ENCODE measurements at regions not wholly inside any gene's neighbourhood (a gene's known extent, or its start where the extent isn't known, plus 50 kb on each side); places are given as distances from the start of the nearest gene placed in this dataset.

DNA sequence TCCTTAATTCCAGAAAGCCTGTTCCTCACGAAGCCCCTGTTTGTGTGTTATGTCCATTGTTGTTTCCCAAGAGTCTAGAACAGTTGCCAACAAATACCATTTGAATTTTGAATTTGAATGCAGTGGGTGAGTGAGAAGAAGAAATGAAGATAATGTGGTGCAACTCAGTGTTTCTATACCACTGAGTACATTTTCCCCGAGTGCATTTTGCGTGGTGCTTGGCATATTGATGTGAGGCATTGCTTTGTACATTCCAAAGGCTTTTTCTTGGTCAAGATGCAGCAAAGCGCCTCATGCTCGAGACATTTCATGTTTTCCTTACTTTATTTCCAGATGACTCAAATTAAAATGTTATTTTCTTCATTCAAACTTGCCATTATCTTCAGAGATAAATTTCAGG is 253.1 kb upstream of the RPS6KA3 start:
- DNase-seq (ENCODE audit: low read depth), result no peak

DNA sequence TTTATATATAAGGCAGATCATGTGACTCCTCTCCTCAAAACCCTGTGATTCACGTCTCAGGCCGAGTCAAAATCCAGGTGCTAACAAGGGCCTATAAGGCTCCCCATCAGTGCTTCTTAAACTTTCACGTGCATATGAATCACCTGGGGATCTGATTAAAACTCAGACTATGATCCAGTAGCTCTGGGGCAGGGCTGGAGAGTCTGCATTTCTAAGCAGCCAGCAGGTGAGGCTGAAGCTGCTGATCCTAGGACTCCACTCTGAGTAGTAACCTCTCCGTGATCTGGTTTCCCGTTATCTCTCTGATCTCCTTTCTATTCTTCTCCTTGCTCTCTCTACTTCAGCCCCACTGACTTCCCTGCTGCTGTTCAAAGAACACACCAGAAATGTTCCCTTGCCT is 252.4 kb upstream of the RPS6KA3 start:
- DNase-seq (ENCODE audit: low read depth), result no peak

DNA sequence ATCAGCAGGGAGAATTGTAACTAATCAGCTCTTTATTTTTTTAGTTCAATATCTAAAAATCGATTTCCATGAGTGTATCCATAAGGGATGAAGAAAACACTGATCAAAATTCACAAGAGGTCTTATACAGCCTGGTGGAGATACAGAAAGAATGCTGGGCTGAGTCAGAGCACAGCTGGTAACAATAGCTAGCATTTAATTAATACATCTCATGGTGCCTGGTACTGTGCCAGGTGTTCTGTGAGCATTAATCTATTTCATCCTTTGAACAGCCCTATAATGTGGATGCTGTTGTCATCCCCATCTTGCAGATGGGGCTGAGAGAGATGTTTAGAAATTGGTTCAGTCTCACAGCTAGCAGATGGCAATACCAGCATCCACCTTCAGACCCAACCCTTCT is 250.9 kb upstream of the RPS6KA3 start:
- no peak for DNase-seq (ENCODE audit: low read depth)

DNA sequence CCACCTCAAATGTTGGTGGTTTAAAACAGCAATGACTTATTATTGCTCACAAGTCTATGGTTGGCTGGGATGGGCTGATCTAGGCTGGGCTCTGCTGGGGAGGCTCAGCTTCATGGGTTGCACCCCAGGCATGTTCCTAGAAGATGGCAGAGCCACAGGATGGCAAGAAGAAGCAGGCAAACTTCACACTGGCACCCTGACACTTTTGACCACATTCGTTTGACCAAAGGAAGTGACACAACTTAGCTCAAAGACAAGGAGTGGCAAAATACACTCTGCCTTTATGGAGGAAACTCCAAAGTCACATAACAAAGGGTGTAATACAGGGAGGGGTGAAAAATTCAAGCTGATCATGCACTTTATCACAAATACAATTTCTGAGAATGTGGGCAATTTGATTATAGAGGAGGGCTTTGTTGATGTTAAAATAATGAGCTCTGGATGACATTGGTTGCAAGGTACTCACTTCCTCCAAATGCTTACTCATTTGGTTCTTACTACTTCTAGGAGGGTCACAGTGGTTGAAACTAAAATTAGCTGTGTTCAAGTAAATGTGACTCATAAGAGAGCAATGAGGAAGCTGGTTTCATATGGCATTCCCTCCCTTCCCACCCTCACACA is 249.2 kb upstream of the RPS6KA3 start:
- DNase-seq (ENCODE audit: low read depth), result no peak

DNA sequence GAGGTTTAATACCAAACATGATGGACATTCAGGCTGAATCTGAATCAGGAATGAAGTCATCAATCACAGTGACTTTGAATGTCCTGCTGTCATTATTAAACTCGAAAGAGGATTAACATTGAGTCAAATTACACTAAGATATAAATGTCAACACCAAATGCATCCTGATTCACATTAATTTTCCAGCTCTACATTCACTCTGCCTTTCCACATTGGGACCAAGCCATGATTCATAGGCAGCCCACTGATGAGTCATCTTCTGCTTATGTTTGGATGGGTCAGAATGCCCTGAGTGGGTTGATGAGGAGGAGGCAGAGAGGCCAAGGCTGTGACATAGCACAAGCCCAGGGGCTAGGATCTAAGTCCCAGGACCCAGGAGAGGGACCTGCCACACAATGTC is 247.6 kb upstream of the RPS6KA3 start:
- no peak for DNase-seq (ENCODE audit: low read depth)

DNA sequence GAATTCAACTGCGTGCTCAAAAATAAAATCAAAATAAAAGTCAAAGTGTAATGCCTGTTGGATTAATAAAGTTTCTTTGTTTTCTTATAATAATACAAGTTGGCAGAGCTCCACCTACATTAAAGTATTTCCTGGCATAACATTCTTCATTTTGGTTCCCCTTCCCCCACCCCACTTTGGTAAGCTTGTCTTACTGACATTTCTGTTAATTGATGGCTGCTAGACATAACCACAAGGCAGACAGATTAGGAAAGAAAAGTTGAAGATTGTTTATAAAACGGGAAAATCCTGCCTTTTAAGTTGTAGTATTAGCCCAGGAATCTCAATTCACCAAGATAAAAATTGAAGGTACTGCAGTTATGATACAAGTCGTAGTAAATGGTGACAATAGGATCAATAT is 246.5 kb upstream of the RPS6KA3 start:
- DNase-seq (ENCODE audit: low read depth), result no peak

DNA sequence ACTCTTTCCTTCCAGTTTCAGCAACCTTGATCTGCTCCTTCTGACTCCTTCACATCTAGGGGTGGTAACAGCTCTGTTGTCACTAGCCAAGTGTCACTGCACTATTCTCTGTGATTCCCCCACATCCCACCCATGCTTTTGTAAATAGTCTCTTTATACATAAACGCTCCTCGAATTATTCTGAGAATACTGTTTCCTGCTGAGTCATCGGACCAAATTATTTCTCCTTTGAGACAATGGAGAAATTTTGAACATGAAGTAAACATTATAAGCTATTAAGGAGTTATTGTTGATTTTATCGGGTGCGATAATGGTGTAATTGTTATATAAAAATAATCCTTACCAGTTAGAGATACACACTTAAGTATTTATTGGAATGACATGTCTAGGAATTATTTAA is 245.1 kb upstream of the RPS6KA3 start:
- no peak for DNase-seq (ENCODE audit: low read depth)

DNA sequence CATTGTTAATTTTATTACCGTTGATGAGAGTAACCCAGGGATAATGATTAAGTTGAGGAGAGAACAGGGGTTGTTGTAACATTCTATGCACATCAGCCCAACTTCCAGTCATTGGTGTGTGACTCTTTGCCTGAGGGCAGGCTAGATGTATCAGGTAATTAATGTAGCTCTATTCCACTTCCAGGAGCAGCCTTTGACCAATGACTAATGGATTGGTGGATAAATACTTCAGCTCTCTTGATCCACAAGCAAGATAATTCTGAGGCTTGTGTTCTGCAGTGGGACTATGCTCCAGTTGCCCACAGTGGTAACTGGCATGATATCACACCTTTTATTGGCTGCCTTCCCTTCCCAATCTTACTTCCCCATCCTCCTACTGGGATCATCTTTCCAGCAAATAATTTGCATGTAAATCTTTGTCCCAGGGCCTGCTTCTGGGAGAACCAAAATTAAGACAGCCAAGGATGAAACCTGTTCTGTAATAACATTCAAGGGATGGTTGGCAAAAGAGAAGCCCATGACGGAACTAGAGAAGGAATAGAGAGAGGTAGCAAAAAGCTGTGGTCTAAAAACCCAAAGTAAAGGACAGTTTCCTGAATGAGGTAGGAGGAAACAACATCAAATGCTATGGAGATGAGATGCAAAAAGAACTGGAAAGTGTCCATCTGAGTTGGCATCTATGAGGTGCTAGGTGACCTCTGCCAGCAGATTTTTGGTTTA is 241.4 kb upstream of the RPS6KA3 start:
- no peak for DNase-seq (ENCODE audit: low read depth)

DNA sequence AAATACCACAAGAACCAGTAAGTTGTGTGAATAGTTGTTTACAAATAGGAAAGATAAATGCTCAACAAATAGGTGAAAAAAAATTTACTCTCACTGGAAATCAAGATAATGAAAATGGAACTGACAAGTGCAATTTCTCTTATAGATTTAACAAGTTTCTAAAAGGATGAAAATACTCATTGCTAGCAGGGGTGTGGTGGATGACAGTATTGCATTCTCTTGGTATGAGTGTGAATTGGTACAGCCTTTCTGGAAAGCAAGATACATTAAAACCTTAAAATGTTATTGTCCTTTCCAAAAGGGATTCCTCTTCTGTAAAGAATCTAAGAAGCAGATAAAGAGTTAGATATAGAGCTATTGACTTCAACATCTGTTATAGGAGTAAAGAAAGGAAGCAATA is 240.0 kb upstream of the RPS6KA3 start:
- DNase-seq (ENCODE audit: low read depth), result no peak

DNA sequence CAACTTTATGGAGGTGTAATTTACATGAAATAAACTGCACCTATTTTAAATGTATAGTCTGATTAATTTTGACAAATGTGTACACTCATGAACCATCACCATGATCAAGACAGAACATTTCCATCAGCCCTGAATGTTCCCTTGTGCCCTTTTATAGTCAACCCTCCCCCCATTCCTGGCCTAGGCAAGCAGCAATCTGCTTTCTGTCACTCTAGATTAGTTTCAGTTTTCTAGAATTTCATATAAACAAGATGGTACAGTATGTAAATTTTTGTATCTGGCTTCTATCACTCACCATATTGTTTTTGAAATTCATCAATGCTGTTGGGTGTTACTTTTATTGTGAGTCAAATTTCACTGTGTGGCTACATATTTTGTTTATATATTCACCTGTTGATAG is 234.2 kb upstream of the RPS6KA3 start:
- no peak for DNase-seq (ENCODE audit: low read depth)

DNA sequence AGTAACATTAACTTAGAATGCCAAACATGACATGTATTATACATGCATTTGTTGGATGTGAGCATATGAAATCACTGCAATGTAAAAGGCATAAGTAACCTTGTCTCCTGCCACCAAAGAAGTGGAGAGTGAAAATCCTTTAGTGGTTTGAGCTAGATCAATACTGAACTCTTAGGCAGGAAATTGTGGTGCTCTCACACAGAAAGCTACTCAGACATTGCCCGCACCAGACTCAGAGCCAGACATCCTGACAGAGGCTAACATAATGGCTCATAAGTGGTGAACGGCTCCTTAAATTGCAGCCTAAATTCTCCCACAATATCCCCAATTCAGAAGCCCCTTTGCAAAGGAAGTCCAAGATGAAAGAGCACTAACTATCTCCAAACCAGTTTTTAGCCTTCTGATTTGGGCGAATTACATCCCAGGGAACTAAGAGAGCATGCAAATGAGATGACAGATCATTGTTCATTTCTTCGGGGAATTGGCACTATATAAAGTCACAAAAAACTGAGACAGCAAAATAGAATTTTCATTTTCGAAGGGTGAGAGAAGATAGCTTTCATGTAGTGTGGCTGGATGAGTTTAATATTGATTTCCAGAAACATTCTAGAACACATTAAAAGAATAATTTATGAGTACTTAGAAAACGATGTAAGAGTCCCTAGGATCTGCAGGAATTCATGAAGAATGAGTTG is 233.6 kb upstream of the RPS6KA3 start:
- DNase-seq (ENCODE audit: low read depth), result no peak

DNA sequence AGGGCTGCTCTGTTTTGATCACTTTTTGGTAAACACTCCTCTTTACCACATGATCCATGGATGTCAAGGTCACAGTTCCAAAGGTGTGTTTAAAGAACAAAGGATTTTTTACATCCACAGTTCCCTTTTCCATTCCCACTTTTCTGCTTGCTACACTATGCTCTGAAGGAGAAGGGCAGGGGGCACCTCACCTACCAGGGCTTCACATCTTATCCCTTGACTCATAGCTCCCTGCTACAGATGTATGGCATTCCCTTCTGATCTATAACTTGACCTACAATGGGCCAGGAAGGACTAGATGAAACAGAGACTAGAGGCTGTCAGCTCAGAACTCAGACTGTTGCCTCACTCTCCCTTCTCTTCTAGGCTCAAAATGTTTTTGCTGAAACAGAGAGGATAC is 233.1 kb upstream of the RPS6KA3 start:
- DNase-seq (ENCODE audit: low read depth), result no peak

DNA sequence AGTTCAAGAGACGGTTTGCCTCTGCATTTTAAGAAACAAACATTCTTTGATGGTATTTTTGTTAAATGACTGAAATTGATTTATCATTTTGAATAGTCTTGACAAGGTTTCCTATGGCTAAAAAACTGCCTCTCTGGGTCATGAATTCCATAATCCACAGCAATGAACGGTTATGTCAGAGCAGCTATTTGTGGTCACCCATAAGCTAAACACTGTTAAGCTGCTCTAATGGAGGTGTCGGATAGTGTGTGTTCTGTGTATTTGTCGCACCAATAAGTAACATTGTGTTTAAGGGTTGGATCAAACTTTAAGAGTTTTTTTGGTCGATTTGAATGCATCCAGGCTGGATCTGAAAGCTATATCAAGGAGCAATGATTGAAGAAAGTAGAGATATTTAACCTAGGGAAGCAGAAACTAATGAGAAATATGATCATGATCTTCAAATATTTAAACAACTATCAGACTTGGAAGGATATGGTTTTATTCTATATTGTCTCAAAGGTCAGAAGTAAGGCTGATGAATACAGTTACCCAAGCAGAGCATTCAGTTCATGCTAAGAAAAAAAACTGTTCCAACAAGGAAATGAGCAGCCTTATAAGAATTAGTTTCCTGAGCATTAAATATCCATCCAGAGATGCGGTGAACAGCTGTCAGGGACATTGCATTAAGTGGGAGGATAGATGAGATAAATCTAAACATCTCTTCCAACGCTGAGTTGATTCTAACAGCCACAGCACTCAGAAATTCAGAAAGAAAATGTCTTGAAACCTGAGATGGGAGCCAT is 232.3 kb upstream of the RPS6KA3 start:
- DNase-seq (ENCODE audit: low read depth), result no peak

DNA sequence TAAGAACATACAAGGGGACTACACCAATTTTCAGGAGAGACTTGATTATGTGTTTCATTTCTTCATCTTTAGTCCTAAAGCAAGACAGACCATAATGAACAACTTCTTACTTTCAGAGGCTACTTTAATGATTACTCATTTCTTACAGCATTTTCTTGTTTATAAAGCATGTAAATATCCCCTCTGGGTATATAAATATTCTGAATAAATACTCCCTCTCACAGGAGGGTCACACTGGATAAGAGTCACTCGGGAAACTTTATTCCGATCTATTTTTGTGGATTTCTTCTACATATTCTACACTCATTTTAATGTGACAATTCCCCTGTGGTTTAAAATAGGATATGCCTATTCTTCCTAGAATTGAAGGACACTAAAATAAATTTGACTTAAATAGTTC is 228.9 kb upstream of the RPS6KA3 start:
- no peak for DNase-seq (ENCODE audit: low read depth)

DNA sequence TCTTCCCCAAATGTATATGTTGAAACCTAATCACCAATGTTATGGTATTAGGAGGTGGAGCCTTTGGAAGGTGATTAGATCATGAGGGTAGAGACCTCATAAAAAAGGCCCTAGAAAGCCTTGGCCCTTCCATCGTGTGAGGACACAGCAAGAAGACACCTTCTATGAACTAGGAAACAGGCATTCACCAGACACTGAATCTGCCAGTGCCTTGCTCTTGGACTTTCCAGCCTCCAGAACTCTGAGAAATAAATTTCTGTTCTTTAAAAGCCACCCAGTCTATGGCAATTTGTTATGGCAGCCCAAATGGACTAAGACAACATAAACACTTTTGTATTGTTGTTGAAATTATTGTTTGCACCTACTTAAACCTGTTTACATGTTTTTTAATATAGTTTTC is 221.8 kb upstream of the RPS6KA3 start:
- DNase-seq (ENCODE audit: low read depth), result no peak

DNA sequence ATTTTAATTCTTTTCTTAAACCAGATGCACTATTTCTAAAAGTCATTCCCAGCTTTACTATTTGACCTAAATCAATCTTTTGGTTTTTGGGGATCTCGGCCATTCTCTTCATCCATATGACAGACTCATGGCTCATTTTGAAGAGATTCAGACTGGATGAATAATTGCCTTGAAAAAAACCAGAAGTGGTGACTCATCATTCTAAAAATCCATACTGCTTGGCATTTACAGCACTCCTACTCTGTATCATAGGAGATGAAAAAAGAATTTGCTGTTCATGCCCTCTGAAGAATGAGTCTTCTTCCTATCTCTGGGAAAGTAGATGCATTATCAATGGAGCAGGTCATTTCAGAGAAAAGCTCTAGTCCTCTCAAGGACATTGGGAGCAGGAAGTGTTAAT is 220.5 kb upstream of the RPS6KA3 start:
- DNase-seq (ENCODE audit: low read depth), result no peak

DNA sequence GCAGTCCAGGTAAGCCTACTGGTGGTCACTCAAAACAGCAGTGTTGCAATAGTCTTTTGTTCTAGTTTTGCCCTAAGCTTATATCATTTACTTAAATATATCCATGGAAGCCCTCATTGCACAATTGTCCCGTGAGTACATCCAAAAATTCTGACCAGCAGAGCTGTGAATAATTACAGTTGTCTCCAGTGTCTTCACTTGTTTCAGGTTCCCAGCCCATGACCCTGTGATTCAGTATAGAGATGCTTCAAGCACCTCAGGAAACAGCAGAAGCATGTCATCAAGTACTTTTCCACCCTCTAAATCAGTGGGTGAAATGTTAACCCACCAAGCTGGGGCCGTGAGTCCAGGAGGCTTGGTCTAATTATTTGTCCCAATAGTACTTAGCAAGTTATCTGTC is 214.9 kb upstream of the RPS6KA3 start:
- DNase-seq (ENCODE audit: low read depth), result no peak

DNA sequence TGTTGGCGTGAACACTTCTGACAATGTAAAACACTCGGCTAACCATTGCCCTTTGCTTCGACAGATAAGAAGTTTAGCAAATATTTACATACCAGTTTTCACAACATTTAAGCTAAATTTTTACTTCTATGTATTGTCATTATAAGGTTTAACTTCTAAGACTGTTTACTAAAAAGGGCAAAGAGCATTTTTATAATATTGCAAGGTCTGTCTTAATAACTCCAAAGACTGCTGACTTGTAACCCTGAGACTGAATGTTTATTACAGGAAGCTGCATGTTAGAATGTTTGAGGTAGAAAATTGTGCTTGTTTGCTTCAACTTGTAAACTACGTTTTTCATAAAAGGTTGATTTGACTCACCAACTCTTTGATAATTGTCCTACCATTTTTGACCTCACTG is 213.2 kb upstream of the RPS6KA3 start:
- no peak for DNase-seq (ENCODE audit: low read depth)

DNA sequence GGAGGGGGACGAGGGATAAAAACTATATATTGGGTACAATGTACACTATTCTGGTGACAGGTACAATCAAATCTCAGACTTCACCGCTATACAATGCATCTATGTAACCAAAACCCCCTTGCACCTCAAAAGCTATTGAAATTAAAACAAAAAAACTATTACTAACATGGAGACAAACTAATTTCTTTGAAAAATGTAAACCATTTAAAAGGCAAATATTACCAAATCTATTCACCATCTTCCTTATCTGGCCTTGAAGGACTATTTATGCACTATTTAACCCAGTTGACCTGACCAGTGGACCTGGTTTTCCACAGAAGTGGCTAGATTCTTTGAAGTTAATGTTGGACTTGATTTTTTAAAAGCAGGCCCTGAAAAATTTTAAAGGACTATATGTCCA is 212.3 kb upstream of the RPS6KA3 start:
- no peak for DNase-seq (ENCODE audit: low read depth)

DNA sequence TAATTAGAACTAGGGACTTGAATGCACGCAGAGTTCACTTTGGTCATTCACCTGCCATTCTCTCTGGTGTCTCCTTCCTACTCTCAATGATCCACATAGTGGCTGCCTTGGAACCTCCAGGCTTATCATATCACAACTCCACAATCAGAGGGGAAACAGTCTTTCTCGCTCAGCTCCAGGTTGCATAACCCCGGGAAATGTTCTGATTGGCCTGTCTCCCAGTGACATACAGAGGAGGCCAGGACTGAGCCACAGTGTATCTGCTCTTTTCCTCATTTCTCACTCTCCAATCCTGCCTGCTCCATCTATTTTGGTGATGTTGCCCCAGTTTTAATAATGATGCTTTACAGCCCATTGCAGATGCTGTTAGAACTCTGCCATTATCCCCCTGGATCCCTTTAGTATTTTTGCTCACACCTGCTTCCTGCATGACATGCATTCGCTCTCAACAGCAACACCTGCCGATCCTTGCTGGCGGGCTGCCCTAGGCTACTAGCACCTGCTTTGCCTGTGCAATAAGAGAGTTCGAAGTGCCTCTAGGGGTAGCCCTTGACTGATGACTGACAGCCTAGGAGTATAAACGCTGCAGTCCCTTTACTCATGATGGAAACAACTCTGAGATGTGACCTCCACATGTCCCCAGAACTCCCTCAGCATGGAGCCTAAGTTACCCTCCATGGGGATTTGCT is 211.3 kb upstream of the RPS6KA3 start:
- no peak for DNase-seq (ENCODE audit: low read depth)

DNA sequence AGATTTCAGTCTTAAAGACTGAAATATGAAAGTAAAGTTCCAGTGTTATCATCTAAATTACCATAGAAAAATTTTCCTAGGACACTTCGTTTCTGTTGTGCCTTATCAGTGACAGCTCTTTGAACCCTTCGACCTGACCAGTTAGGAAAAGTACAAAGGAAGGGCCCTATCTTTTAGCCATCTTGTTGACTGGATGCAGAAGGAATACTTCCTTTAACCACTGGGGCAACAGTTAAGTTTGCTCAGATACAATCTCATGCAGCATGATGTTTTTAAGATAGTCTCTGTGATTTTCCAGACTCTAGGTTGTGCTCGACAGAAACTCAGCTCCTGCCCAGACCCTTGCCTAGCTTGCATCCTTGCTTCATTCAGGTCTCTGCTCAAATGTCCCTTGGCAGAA is 210.5 kb upstream of the RPS6KA3 start:
- DNase-seq (ENCODE audit: low read depth), result no peak

DNA sequence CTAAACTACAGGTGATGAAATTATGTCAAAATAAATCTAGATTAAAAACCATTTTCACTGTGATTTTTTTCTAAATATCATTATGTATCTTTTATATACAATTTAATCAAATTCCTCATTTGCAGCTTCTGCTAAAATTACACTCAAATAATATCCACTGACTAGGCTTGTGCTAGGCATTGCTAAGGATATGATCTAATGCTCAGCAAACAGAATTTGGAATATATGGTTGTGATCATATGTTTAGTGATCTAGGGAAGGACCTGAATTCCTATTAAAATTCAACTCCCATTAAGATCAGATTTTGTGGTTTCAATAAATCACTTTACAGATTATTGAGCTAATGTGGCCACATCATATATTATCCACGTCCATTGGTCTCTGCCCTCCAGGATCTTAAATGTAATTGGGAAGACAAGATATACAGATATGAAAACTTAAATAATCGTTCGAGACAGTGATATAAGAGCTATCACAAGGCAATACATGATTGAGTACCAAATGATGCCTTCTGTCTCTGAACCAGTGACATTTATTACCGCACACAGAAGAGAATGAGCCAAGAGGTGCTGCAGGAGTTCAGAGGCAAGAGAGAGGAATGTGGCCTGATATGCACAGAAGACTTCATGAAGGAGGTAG is 206.0 kb upstream of the RPS6KA3 start:
- no peak for DNase-seq (ENCODE audit: low read depth)
